Hematopoietic multipotent progenitor cell treated with erythropoietin and hydrocortisone succinate and interleukin-3 and kit ligand, for 15 days (in vitro differentiated cells): ENCODE measurements at regions not wholly inside any gene's neighbourhood (a gene's known extent, or its start where the extent isn't known, plus 50 kb on each side); places are given as distances from the start of the nearest gene placed in this dataset.

ENCODE experiments used
- DNase-seq: peaks from one replicate; pipeline ENCODE4 v3.0.0-alpha.2; 2015; ENCODE audit warnings: low spot score

DNA sequence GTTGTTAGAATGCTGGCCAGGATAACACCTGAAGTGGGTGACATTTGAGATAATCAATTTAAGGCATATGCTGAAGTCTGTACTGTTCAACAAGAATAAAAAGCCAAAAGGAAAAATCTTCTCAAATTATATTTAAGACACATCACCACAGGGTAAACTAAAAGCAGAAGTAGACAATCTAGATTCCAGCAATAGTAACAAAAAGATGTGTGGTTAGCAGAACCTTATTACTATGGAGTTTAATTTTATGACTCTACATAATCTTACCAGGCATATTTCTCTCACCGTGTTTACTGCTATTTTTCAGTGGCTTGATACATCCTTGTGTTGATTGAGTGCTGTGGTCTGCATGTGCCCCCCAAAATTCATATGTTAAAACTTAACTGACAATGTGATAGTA is 300.4 kb upstream of the ZP4 start:
- DNase-seq = no peak

GRCh38 chr1:238187575-238187949 is 296.8 kb upstream of the ZP4 start:
- DNase-seq = no peak

GRCh38 chr1:238186887-238187574 is 296.3 kb upstream of the ZP4 start:
- DNase-seq = no peak

- no peak for DNase-seq
Measured at GRCh38 chr1:238177960-238178645, 287.4 kb upstream of the ZP4 start.

- no peak for DNase-seq
Measured at GRCh38 chr1:238177351-238177750, 286.6 kb upstream of the ZP4 start.

- DNase-seq = no peak
Measured at GRCh38 chr1:238176441-238176840, 285.7 kb upstream of the ZP4 start.

- no peak for DNase-seq
Measured at GRCh38 chr1:238171985-238172384, 281.3 kb upstream of the ZP4 start.

DNA sequence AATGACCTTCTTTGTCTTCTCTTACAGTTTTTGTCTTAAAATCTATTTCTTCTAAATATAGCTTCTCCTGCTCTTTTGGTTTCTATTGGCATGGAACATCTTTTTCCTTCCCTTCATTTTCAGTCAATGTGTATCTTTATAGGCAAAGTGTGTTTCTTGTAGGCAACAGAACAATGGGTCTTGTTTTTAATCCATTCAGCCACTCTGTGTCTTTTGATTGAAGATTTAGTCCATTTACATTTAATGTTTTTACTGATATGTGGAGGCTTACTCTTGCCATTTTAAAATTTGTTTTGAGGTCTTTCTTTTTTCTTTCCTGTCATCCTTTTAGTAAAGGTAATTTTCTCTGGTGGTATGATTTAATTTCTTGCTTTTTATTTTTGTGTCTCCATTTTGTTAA is 271.2 kb upstream of the ZP4 start:
- no peak for DNase-seq

GRCh38 chr1:238153939-238154338 is 263.2 kb upstream of the ZP4 start:
- DNase-seq = no peak

GRCh38 chr1:238153253-238153652 is 262.5 kb upstream of the ZP4 start:
- no peak for DNase-seq

DNA sequence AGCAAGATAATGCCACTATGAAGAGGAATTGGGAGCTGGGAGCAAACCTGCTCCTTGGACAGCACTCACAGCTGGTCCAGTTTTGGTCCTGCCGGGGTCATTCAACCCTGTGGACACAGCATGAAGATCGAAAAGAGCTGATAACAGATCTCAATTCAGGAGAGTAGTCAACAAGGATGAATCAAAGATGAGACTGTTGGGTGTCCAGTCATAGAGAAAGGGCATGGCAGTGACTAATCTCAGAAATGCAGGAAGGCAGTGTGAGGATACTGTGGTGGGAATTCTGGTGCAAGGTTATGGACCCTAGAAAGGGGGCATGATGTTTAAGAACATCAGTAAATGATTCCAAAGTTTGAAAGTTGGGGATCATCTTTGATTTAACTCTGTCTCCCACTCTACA is 261.4 kb upstream of the ZP4 start:
- no peak for DNase-seq

DNA sequence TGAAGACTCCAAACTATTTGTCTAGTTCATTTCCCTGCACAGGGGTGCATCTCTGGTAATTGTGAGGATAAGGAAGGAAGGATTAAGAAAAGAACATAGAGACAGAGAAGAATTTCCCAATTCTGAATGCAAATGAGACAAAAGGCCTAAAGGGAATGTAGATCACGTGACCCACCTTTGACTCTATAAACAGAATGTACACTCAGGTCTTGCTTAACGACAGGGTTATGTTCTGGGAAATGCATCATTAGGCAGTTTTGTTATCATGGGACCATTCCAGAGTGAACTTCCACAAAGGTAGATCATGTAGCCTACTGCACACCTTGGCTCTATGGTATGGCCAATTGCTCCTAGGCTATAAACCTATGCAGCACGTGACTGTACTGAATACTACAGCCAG is 252.3 kb upstream of the ZP4 start:
- DNase-seq = no peak

GRCh38 chr1:238141353-238141752 is 250.6 kb upstream of the ZP4 start:
- no peak for DNase-seq

DNA sequence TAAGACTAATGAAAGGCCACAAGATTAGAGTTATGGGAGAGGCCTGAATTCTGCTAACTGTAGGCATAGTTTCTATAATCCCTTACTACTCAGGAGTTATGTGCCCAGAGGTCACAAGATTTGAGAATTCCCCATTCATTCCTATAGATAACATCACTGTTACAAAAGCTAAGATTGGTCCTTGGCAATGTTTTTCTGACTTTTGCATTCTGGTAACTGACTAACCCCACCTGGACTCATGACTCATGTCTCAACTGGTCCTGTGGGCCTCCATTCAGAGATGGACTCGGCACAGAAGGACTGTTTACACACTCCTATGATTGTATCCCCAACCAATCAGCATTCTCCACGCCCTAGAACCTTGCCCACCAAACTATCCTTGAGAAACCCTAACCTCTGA is 249.0 kb upstream of the ZP4 start:
- no peak for DNase-seq

DNA sequence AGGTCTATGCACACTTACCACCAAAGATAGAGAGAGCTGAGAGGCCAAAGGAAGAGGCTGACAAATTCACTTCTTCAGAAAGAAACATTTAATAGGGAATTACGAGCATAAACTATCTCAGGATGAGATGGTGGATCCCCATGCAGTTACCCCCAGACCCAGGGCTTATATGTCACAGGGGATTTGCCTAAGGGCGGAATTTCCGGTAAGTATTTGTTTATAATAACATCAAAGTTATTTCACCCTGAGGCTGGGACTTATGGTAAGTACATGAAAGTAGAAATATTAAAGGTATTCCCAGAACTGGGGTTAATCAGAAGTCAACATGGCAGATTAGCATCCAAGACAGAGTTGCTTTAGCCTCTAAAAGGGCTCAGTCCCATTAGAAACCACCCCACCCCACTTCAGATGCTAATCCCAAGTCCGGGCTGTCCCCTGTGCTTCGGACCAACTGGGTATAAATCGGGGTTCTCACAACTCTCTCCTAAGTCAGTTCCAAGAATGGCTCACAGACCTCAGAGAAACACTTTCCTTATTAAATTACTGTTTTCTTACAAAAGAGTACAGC is 247.4 kb upstream of the ZP4 start:
- DNase-seq = no peak

- DNase-seq = no peak
Measured at GRCh38 chr1:238135708-238136664, 245.3 kb upstream of the ZP4 start.

DNA sequence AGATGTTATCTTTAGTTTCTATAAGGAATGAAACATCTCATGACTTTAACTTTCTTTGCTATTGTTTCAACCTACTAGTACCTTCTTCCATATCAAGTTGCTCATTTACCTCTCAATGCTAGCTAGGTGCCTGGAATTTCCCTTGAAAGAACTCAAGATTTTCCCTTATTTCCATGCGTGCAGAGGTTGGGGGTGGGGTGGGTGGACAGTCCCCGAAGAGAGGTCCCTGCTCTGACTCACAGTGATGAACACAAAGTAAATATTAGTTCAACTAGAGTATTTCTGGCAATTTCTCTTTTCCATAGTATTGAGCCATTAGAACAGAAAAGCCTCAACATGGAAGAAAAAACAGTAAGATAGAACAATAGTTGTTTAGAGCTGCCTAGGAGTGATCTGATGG is 239.0 kb upstream of the ZP4 start:
- no peak for DNase-seq

- DNase-seq = no peak
Measured at GRCh38 chr1:238123201-238123600, 232.5 kb upstream of the ZP4 start.

DNA sequence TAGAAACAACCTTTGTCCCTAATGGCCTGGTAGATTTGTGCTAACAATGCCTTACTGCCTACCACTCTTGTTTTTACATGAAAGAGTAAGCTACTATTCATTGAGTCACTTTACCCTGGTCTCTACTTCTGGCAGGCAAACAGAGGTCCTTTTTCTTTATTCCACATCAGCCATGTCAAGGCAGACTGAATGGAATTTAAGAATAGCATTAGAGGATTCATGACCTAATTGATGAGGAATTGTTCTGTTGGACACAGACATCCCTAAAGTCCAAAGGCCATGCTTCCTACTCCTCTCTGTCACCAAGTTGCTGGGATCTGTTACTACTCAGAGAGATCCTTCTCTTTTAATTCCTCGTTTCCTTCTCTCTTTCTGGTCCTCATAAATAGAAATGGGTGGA is 229.1 kb upstream of the ZP4 start:
- no peak for DNase-seq

DNA sequence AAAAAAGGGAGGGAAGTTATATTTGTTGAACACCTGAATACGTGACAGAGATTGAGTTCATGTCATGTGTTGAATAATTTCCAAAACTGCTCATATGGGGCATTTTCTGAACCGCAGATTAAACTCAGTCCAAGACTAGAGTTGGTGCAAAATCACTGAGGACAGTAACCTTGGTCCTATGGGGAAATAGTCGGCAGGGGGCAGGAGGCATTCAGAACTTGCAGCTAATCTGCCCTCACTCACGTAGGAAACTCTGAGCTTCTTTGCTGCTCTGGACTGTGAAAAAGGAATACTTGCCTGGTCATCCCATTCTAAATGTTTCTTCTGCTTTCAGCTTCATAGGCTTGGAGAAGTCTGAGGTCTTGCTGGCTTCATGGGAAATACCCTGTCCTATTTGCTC is 228.3 kb upstream of the ZP4 start:
- no peak for DNase-seq

- DNase-seq = no peak
Measured at GRCh38 chr1:238115852-238116251, 225.1 kb upstream of the ZP4 start.

- no peak for DNase-seq
Measured at GRCh38 chr1:238112952-238113621, 222.4 kb upstream of the ZP4 start.
